KBM-7 (cell line): ENCODE measurements at regions not wholly inside any gene's neighbourhood (a gene's known extent, or its start where the extent isn't known, plus 50 kb on each side); places are given as distances from the start of the nearest gene placed in this dataset.

ENCODE experiments used
- DNase-seq: peaks from one replicate; pipeline ENCODE4 v3.0.0-alpha.2; 2015
- in situ Hi-C: fragments of 300-500 bp; cut with MboI; formaldehyde crosslinking; loops from 2 replicates; pipeline ENCODE4 v1.14.3; 2020; ENCODE audit warnings: low sequenced_read_pairs, low pct_unique_long_range_greater_than_20kb, mixed read lengths

DNA sequence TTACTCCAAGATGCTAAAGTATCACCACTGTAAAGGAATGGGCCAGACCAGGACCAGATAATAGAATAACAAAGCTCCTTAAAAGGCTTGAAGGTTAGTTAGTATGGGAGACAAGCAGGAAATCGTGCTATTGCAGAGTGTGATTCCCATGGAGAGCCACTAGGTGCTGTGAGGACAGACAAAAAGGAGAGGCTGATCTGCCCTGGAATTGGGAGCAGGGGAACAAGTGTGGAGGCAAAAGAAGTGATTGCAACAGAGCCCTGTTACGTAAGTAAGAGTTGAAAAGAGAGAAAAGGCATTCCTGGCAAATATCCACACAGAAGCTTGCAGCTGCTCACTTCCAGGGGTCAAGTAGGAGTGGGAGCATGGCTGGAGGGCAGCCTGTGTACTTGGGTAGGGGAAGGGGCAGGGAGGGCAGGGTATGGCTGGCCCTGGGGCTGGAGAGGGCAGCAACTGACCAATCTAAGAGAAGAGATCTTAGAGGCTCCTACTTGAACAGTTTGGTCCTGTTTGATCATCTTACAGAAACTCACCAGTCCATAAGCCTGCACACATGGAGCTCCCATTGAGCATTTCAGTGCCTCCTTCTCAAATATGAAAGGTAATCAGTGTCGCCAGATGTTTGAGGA lies 207.7 kb upstream of the GJB5 start:
- in situ Hi-C loops: no loop called here
- DNase-seq: peak; percentile 1

GRCh38 chr1:34549199-34549598 lies 205.6 kb upstream of the GJB5 start:
- in situ Hi-C loops: no loop called here
- peak; percentile 11 for DNase-seq

DNA sequence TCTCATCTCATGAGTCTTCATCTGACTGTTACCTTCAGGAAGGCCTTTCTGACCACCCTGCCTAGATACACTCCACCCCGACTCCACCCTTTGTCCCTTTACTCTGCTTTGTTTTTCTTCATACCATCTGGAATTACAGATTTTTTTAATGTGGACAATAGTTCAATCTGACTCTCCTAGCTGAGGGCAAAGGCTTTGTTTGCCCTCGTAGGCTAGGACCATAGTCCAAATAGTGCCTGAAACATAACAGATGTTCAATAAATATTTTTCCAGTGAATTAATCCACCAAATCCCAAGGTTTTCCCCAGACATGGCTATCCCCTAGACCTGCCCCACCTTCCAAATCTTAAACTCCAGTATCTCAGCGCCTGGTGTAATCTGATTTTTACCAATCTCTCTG lies 176.5 kb upstream of the GJB5 start:
- in situ Hi-C loops: no loop called here
- DNase-seq: no peak

DNA sequence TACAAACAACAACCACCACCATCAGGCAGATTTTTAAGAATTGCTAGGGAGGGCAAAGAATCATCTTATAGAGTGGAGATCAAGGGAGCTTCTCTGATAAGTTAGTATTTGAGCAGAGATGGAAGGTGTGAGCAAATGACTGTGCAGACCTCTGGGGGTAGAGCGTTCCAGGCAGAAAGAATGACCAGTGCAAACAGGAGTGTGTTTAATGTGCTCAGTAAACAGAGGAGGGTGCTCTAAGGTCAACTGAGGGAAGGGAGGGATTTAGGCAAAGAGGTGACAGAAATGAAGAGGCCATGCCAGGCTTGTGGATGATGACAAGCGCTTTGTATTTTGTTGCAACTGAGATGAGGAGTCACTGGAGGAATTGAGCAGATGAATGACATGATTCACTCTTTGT lies 172.5 kb upstream of the GJB5 start:
- no peak for DNase-seq
- in situ Hi-C loops: no loop called here

GRCh38 chr1:34587761-34588160 lies 167.1 kb upstream of the GJB5 start:
- DNase-seq: peak; percentile 23
- in situ Hi-C loops: no loop called here

DNA sequence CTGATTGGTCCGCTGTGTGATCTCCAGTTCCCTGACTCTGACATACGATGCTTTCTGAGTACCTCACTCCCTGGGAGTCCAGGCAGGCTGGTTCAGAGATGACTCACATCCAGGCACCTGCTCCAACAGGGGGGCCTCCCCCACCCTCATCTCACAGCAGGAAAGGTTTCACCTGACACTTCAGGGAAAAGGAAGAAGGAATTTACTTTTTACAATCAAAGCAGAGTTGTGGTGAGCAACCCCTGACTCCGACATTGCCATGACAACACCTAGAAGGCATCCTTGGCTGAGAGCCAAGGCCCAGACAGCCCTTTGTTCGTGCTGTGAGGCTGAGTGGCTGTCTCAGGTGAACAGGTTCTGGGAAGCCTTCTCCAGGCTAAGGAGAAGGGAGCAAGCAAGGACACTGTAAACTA lies 164.6 kb upstream of the GJB5 start:
- DNase-seq: no peak
- in situ Hi-C loops: no loop called here

DNA sequence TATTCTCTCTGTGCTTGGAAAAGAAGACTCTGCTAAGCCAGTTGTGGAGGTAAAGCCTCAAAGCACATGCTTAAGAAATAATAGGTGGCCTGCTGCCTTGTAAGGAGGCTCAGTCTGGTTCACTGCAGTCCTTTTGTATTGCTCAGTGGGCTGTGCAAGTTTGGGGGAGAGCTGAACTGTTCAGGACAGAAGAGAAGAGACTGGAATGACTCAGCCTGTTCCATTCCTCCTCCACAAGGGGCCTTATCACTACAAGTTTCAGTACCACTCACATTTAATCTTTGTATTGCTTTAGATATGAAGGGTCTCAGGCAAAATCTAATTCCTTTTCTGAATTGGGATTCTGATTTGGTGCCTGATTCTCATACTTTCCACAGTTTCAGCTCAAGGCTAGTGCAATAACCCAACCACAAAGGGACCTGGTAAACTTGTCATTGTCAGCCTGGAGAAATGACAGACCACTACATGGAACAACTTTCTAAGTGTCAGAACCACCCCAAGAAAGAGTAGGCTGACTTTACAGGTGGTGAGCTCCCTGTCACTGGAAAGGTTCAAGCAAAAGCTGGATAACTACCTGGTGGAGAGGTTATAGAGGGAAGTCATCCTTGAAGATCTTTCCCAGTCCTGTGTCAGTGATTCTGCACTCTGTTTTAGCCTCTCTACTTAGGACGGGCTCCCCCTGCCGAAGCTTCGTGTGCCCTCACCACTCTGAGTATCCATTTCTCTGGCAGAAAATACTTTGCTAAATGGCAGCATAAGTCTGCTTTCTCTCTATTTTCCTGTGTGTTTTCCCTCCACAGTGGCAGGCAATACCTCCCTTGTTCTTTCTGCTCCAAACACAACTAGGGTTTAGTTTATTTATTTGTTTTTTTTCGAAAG lies 162.9 kb upstream of the GJB5 start:
- no peak for DNase-seq
- in situ Hi-C loops: no loop called here

DNA sequence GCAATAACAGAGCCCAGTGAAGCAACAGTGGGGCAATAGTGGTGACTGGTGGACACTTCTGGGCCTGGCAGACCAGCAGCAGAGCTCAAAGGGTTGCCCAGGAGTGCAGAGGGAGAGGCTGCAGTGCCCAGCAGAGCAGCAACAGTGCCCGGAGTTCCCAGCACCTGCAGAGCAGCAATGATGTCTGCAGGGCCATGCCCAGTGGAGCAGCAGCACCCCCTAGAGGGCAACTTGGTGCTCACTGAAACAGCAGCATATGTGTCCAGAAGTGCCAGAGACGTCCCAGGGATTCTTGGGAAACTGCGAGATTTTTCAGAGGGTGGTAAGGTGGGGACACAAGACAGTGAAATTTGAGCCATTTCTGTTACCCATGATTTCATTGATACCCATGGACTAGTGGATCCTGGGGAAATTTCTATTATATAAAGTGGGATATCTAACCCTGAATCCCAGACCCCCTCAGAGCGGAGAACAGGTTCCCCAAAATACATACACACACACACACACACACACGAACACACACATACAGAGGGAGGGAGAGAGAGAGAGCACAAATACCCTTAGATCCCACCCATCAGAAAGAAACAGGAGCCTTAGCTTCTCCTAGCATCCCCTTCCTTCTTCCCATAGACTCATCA lies 156.9 kb upstream of the GJB5 start:
- in situ Hi-C loops: no loop called here
- DNase-seq: peak; percentile 52

- no peak for DNase-seq
- in situ Hi-C loops: no loop called here
Observed at GRCh38 chr1:34602907-34603306, 151.9 kb upstream of the GJB5 start.

GRCh38 chr1:34603594-34603993 lies 151.3 kb upstream of the GJB5 start:
- in situ Hi-C loops: no loop called here
- DNase-seq: no peak

DNA sequence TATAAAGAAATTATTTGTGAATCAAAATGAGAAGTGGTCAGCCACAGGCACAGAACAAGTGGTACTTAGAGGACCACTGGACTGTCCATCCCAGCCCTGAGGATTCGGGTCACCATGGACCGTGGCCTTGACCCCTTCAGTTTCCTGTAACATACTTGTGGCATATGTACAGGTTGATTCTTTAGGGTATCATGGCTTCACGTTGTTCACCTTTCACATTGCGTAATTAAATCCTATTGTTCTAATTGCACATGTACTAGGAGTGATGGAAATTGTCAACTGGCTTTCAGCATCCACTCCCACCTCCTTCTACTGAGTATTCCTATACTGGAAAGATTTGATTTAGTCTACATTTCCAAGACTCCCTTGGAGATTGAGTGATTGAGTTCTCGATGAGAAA lies 148.3 kb upstream of the GJB5 start:
- no peak for DNase-seq
- in situ Hi-C loops: no loop called here

DNA sequence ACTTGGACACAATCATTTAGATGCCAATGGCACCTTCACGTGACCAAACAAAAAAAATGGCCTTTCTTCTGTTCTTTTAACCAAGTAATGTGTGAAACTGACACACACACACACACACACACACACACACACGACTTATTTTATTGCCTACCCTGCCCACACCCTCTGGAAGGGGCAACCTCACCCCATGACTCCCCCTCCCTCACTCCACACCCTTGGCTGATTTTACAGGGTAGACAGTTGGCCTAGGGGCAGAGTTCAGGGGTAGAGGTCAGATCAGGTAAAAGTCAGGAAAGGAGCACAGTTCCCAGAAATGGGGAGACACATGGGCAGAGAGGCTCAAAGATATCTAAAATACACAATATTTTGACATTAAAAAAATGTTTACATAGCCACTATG lies 144.8 kb upstream of the GJB5 start:
- no peak for DNase-seq
- in situ Hi-C loops: no loop called here

GRCh38 chr1:34611571-34611970 lies 143.3 kb upstream of the GJB5 start:
- in situ Hi-C loops: no loop called here
- DNase-seq: no peak

DNA sequence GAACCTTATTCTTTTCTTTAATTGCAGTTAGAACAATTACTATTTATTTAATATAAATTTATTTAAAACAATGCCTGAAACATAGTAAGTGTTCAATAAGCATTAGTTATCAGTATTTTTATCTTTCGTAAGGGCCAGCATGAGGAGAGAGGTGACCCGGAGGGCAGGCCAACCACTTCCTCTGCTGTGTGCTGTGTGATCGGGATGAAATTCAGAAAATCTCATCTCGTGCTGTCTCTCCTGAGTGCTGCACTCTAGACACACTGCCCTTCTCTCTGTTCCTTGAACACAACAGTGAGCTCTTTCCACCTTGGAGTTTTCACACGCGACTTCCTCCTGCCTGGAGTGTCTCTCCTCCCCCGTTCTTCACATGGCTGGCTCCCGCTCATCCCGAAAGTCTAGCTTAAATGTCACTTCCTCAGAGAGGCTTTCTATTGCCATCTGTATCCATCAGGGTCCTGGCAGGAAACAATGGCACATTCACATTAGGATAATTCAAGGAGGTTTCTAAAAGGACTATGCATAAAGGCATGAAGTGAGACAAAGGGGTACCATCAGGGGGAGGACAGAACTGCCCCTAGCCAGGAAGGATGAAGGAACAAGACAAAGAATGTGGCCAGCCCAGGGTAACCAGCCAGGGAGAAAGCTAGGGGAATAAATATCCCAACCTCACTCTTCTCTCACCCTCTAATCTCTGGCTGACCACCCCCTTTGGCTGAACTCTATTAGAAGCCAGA lies 142.6 kb upstream of the GJB5 start:
- in situ Hi-C loops: no loop called here

DNA sequence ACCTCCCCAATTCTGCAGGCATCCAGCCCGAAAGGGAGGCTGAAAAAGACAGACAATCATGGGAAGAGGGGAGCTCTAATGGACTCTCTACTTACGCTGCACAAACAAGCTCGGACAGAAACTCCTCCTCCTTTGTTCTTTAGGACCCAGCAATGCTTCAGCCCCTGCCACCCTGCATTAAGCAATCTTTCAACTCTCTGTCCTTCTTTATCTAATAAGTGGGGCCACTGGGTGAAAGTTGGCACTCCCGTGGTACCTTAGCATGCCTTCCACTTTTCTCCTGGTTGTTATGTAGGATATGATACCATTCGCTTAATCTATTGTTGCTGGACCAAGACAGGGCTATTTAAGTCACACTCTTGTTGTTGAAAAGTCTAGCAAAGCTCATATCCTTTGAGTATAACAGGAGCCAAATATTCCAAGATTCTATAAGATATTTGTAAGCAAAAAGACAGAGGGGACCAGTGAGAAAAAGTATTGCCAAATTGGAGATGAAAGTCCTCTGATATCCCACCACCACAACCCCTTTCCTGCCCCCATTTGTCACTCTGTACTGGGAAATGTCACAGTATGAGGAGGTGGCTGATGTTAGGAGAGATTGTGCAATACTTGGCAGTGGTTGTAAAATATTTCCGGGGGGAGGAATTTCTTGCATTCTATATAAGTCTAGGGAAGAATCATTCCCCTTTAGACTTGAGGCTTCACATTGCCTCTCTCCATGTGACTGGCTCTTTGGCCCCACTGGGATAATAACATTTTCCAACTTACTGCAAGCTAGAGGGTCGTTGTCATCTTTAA lies 137.3 kb upstream of the GJB5 start:
- in situ Hi-C loops: no loop called here
- no peak for DNase-seq

More for the DNA sequence above, 142.6 kb upstream of the GJB5 start:
- DNase-seq: no peak

- in situ Hi-C loops: no loop called here
- DNase-seq: no peak
Observed at GRCh38 chr1:34618381-34618780, 136.5 kb upstream of the GJB5 start.

- DNase-seq: no peak
- in situ Hi-C loops: no loop called here
Observed at GRCh38 chr1:34619256-34619655, 135.6 kb upstream of the GJB5 start.

- in situ Hi-C loops: no loop called here
- DNase-seq: no peak
Observed at GRCh38 chr1:34621916-34622315, 132.9 kb upstream of the GJB5 start.

- DNase-seq: no peak
- in situ Hi-C loops: no loop called here
Observed at GRCh38 chr1:34625521-34626015, 129.3 kb upstream of the GJB5 start.
